Endothelial cell of umbilical vein (primary cell): ENCODE measurements at regions not wholly inside any gene's neighbourhood (a gene's known extent, or its start where the extent isn't known, plus 50 kb on each side); places are given as distances from the start of the nearest gene placed in this dataset.

Experiments
- BruUV-seq: library from RNA; stranded (reverse); fragments of 400-500 nt; replicated peaks from 2 replicates; lab custom pipeline; 2021; lab: Mats Ljungman, UMichigan
- CTCF ChIA-PET: fragments of 300-600, 350-600 bp; sonication (Branson Sonifier 250); formaldehyde crosslinking; loops from one replicate; lab custom pipeline; 2021; ENCODE audit warnings: antibody characterized with exemption, inconsistent platforms; lab: Charles Lee
- POLR2A ChIA-PET: fragments of 300-600, 350-600 bp; sonication (Branson Sonifier 250); formaldehyde crosslinking; loops from one replicate; lab custom pipeline; 2021; ENCODE audit warnings: antibody characterized with exemption, inconsistent platforms; lab: Charles Lee
- DNase-seq: peaks from one replicate; pipeline ENCODE4 v3.0.0-alpha.2; 2011; ENCODE audit warnings: low read depth, low spot score
- FAIRE-seq: peaks from 2 replicates; lab custom pipeline; 2011; peaks lifted over from hg19 to GRCh38; lab: Jason Lieb, UNC
- H2AFZ ChIP-seq: 2 replicates; pipeline ENCODE4 v1.6.0; 2012; ENCODE audit warnings: low read depth, low read length, control low read depth, inconsistent platforms
- H3K27ac ChIP-seq: 2 replicates; pipeline ENCODE4 v1.5.1; 2011; ENCODE audit warnings: low read depth, mild to moderate bottlenecking, control low read depth, low read length, moderate library complexity; ENCODE audit not compliant: insufficient read depth
- H3K27me3 ChIP-seq, 2 experiments: 2 replicates each; pipeline versions ENCODE4 v1.6.0 to v1.6.1; 2011; ENCODE audit warnings: low read length in 2 of 2, mixed read lengths in 1 of 2; ENCODE audit not compliant: control insufficient read depth in 2 of 2, insufficient read depth in 2 of 2
- H3K36me3 ChIP-seq, 2 experiments: 2 replicates in 1 of 2; 3 replicates in 1 of 2; pipeline ENCODE4 v1.5.1; 2011; ENCODE audit warnings: low read length in 2 of 2, mild to moderate bottlenecking in 1 of 2, moderate library complexity in 1 of 2; ENCODE audit not compliant: control insufficient read depth in 2 of 2, insufficient read depth in 2 of 2; ENCODE audit errors: extremely low read depth in 1 of 2
- H3K4me1 ChIP-seq: 3 replicates; pipeline ENCODE4 v1.5.1; 2011; ENCODE audit warnings: mild to moderate bottlenecking, low read length; ENCODE audit not compliant: control insufficient read depth, insufficient read depth; ENCODE audit errors: extremely low read depth
- H3K4me2 ChIP-seq: 2 replicates; pipeline ENCODE4 v1.6.1; 2011; ENCODE audit warnings: low read length, control low read depth, mixed read lengths; ENCODE audit not compliant: insufficient read depth
- H3K4me3 ChIP-seq, 3 experiments: fragments of 200-600 bp in 1 of 3; sonication (generic), shearing (Covaris generic) in 1 of 3; replicated peaks in 1 of 3; 2 replicates each; pipeline ENCODE4 v1.5.1; 2011 to 2016; ENCODE audit warnings: control low read depth in 3 of 3, low read length in 3 of 3, mild to moderate bottlenecking in 2 of 3, inconsistent platforms in 1 of 3, low read depth in 1 of 3, moderate library complexity in 1 of 3; ENCODE audit not compliant: insufficient read depth in 1 of 3
- H3K79me2 ChIP-seq: 2 replicates; pipeline ENCODE4 v1.6.0; 2012; ENCODE audit warnings: low read length, inconsistent platforms; ENCODE audit not compliant: control insufficient read depth, insufficient read depth
- H3K9ac ChIP-seq: replicated peaks from 2 replicates; pipeline ENCODE3; 2011; ENCODE audit warnings: low read length, control low read depth; ENCODE audit not compliant: insufficient read depth; ENCODE audit errors: extremely low read depth
- H3K9me1 ChIP-seq: replicated peaks from 3 replicates; pipeline ENCODE4 v1.6.0; 2011; ENCODE audit warnings: mild to moderate bottlenecking, low read length; ENCODE audit not compliant: control insufficient read depth, insufficient read depth; ENCODE audit errors: extremely low read depth
- H3K9me3 ChIP-seq: replicated peaks from 2 replicates; pipeline ENCODE4 v1.5.1; 2012; ENCODE audit warnings: low read length, inconsistent platforms; ENCODE audit not compliant: control insufficient read depth, insufficient read depth
- H4K20me1 ChIP-seq: replicated peaks from 2 replicates; pipeline ENCODE3; 2011; ENCODE audit warnings: mild to moderate bottlenecking, low read length; ENCODE audit not compliant: control insufficient read depth, insufficient read depth; ENCODE audit errors: extremely low read depth
- EZH2 ChIP-seq: IDR thresholded peaks from 2 replicates; pipeline ENCODE4 v1.6.1; 2012; ENCODE audit warnings: borderline replicate concordance, low read depth, mild to moderate bottlenecking, moderate library complexity, low read length, inconsistent platforms; ENCODE audit not compliant: severe bottlenecking
- FOS ChIP-seq: IDR thresholded peaks from 2 replicates; pipeline ENCODE4 v1.6.1; 2011; ENCODE audit warnings: mild to moderate bottlenecking, low read length, moderate library complexity, borderline replicate concordance; ENCODE audit not compliant: insufficient read depth
- POLR2A ChIP-seq: IDR thresholded peaks from 2 replicates; pipeline ENCODE4 v1.6.1; 2012; ENCODE audit warnings: low read depth, mild to moderate bottlenecking, control low read depth, low read length
- dilution Hi-C: fragments of 300-500 bp; cut with MboI; formaldehyde crosslinking; loops from one replicate; pipeline ENCODE4 v1.15.0; 2019; ENCODE audit warnings: low sequenced_read_pairs; ENCODE audit not compliant: extremely low pct_ligation_motif_present
- intact Hi-C: fragments of 100-400 bp; cut with micrococcal nuclease; formaldehyde crosslinking; loops from one replicate; pipeline ENCODE4 v1.10.0; 2022
- TF ChIP-seq, protein P1 (sequence below), 2 donors: IDR thresholded peaks; 1 replicate in 1 of 2; 2 replicates in 1 of 2; pipeline ENCODE4 v1.5.1; 2011; ENCODE audit warnings: low read length in 2 of 2, mild to moderate bottlenecking in 2 of 2, moderate library complexity in 2 of 2, control low read depth in 1 of 2, inconsistent platforms in 1 of 2, low read depth in 1 of 2; ENCODE audit not compliant: insufficient read depth in 1 of 2; ENCODE audit errors: extremely low read depth in 1 of 2

DNA sequence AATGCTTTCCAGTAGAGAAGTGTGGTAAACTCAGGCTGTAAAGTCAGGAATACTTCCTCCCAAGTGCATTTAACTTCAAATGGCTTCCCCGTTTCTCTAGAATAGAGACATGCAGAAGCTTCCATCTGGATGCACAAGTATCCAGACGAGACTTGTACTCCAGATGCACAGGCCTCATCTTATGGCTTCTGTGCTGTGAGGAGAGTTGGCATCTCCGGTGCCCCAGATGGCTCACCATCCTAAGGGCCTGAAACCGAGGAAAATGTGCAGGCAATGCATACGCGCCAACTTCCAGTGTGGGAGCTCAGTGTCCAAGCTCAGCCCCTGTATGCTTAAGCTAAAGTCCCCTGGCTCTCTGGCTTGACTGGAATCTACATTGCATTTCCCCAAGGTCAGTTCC lies 184.0 kb upstream of the TBL1X start:
- intact Hi-C loops, result no loop called here
- BruUV-seq, result no TSS peak
- Histone ChIP-seq H3K4me2 (no peak overlapping the region), H2AFZ (no peak overlapping the region), H3K79me2 (no peaks in the 10 kb centered on the region), H3K27me3 (peaks cover 1 to 4% of the 10 kb centered on the region in 2 experiments), H3K9me3 (no peaks in the 10 kb centered on the region), H3K9me1 (no peaks in the 10 kb centered on the region), H3K36me3 (no peaks in the 10 kb centered on the region), H3K9ac (no peak overlapping the region), H4K20me1 (no peaks in the 10 kb centered on the region), H3K4me1 (peaks cover 4% of the 10 kb centered on the region), H3K4me3 (no peak overlapping the region), H3K27ac (no peak overlapping the region)
- CTCF ChIA-PET, result no interaction called here
- no peak for TF ChIP-seq POLR2A
- POLR2A ChIA-PET, result no interaction called here
- FAIRE-seq (no peak), DNase-seq (no peak)
- dilution Hi-C loops, result no loop called here

- dilution Hi-C loops (no loop called here), intact Hi-C loops (no loop called here)
- Histone ChIP-seq H3K4me1 (peaks cover 8% of the 10 kb centered on the region), H3K36me3 (no peaks in the 10 kb centered on the region), H4K20me1 (no peaks in the 10 kb centered on the region), H3K27me3 (peaks cover 1 to 4% of the 10 kb centered on the region in 2 experiments), H3K9me1 (no peaks in the 10 kb centered on the region), H3K9ac (no peak overlapping the region), H3K4me2 (no peak overlapping the region), H3K79me2 (no peaks in the 10 kb centered on the region), H2AFZ (no peak overlapping the region), H3K27ac (no peak overlapping the region), H3K4me3 (no peak overlapping the region), H3K9me3 (no peaks in the 10 kb centered on the region)
- BruUV-seq, result no TSS peak
- DNase-seq (no peak), FAIRE-seq (no peak)
- no peak for TF ChIP-seq EZH2
- no peak for TF ChIP-seq FOS
- TF ChIP-seq, protein P1, sequence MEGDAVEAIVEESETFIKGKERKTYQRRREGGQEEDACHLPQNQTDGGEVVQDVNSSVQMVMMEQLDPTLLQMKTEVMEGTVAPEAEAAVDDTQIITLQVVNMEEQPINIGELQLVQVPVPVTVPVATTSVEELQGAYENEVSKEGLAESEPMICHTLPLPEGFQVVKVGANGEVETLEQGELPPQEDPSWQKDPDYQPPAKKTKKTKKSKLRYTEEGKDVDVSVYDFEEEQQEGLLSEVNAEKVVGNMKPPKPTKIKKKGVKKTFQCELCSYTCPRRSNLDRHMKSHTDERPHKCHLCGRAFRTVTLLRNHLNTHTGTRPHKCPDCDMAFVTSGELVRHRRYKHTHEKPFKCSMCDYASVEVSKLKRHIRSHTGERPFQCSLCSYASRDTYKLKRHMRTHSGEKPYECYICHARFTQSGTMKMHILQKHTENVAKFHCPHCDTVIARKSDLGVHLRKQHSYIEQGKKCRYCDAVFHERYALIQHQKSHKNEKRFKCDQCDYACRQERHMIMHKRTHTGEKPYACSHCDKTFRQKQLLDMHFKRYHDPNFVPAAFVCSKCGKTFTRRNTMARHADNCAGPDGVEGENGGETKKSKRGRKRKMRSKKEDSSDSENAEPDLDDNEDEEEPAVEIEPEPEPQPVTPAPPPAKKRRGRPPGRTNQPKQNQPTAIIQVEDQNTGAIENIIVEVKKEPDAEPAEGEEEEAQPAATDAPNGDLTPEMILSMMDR (IDR thresholded peaks at IDR 0.05; ENCODE audit: extremely low read depth in 1 of 2, insufficient read depth in 1 of 2, low read depth in 1 of 2, low read length in 2 of 2), result no peak
- ChIA-PET POLR2A (no interaction called here), CTCF (no interaction called here)
Measured at GRCh38 chrX:9282325-9282724, 182.5 kb upstream of the TBL1X start.
